Stimulated activated effector memory CD8-positive, alpha-beta T cell treated with anti-CD3 and anti-CD28 coated beads, Interleukin-12 subunit alpha, Interleukin-12 subunit beta, amount 100 ng/mL, for 72 hours (primary cell): ENCODE measurements at regions not wholly inside any gene's neighbourhood (a gene's known extent, or its start where the extent isn't known, plus 50 kb on each side); places are given as distances from the start of the nearest gene placed in this dataset.

Experiments
- ATAC-seq: fragments of 150-1000 bp; cut with Tn5 transposase; 2 replicates; pipeline ENCODE4 v1.10.0; 2021
- DNase-seq, 2 donors: peaks; one replicate each; pipeline ENCODE4 v3.0.0; 2021 to 2022; ENCODE audit warnings: low spot score in 2 of 2
- H3K27ac Mint-ChIP-seq: one replicate; pipeline ENCODE4 v1.8.0; 2022; ENCODE audit warnings: mild to moderate bottlenecking, mixed read lengths
- H3K36me3 Mint-ChIP-seq: one replicate; pipeline ENCODE4 v1.8.0; 2022; ENCODE audit warnings: mild to moderate bottlenecking, mixed read lengths
- H3K4me1 Mint-ChIP-seq: one replicate; pipeline ENCODE4 v1.8.0; 2022; ENCODE audit warnings: mixed read lengths
- H3K4me3 Mint-ChIP-seq: one replicate; pipeline ENCODE4 v1.8.0; 2022; ENCODE audit warnings: mild to moderate bottlenecking, mixed read lengths
- H3K9me3 Mint-ChIP-seq: one replicate; pipeline ENCODE4 v1.8.0; 2022; ENCODE audit warnings: mixed read lengths

DNA sequence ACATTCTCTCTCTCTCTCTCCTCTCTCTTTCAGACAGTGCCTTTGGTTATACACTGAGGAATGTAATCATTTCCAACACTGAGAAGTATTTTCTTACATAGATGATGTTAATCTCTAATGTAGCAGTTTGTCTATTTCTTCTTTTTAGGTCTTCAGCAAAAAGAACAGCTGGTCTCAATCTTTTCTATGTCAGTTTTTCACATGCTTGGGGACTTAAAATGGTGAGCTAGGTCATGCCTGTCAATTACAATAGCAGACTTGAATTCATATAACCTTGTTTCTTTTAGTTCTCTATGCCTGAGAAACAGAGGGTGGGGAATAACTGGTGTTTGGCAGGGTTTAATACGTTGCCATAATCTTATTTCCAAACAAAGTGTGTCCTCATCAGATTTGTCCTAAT, 786.2 kb downstream of the SQOR start:
- H3K9me3 Mint-ChIP-seq: peaks cover 20% of the 10 kb centered on the region
- no peak overlapping the region for H3K4me3 Mint-ChIP-seq
- H3K4me1 Mint-ChIP-seq: no peaks in the 10 kb centered on the region
- ATAC-seq (no peak), DNase-seq (no peak)
- H3K36me3 Mint-ChIP-seq: no peaks in the 10 kb centered on the region
- no peak overlapping the region for H3K27ac Mint-ChIP-seq

DNA sequence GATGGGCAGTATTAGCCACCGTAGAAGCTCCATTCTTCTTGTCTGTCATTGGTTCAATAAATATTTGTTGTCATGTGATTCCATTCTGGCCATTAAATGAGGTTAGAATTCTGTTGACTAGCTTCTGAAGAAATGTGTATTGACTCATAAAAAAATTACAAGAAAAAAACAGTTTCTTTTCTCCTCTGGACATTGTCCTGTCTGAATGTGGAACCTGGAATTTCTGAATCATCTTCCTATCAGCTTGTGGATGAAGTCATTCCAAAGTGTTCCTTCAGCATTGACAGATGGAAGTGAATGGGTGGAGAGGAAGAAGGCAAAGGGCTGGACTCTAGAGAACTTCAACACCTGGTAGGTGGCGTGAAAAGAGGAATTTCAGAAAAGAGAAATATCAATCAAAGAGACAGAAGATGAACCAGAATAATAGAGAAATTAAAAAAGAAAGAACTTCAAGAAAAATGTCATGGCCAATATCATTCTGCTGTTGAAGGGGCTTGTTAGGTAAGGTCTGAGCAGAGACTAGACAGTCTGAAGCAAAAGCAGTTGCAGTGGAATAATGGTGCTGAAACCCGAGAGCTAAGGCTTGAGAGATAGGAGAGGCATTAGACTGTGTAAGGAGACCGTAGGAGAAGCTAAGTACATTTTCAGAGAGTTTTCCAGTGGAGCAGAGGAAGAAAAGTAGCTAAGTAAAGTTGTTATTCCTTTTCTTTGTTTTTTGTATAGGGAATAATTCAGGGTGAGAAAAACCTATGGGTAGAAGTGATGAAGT, 806.6 kb downstream of the SQOR start:
- H3K27ac Mint-ChIP-seq: no peak overlapping the region
- DNase-seq (no peak), ATAC-seq (no peak)

DNA sequence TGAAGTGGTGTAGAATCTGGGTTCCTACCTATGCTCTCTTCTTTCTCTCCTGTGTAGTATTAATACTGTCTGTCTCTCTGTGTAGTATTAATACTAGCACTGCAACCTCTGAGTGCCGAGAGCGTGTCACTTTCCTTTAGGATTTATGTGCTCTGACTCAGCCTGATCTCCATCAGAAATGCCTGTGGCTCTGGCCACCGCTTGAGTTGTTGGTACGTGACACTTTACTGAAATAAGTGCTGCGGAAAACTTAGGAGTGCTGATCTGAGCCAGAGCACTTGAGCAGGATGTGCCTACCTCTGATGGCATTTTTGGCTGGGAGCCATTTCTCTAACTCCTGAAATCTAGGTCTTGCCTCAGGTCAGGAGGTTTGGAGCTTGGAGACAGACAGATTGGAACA, 807.4 kb downstream of the SQOR start:
- DNase-seq: no peak
- no peak overlapping the region for H3K4me3 Mint-ChIP-seq

More for the DNA sequence above, 806.6 kb downstream of the SQOR start:
- no peaks in the 10 kb centered on the region for H3K36me3 Mint-ChIP-seq
- no peak overlapping the region for H3K4me3 Mint-ChIP-seq
- H3K9me3 Mint-ChIP-seq: peaks cover 10% of the 10 kb centered on the region
- no peaks in the 10 kb centered on the region for H3K4me1 Mint-ChIP-seq

DNA sequence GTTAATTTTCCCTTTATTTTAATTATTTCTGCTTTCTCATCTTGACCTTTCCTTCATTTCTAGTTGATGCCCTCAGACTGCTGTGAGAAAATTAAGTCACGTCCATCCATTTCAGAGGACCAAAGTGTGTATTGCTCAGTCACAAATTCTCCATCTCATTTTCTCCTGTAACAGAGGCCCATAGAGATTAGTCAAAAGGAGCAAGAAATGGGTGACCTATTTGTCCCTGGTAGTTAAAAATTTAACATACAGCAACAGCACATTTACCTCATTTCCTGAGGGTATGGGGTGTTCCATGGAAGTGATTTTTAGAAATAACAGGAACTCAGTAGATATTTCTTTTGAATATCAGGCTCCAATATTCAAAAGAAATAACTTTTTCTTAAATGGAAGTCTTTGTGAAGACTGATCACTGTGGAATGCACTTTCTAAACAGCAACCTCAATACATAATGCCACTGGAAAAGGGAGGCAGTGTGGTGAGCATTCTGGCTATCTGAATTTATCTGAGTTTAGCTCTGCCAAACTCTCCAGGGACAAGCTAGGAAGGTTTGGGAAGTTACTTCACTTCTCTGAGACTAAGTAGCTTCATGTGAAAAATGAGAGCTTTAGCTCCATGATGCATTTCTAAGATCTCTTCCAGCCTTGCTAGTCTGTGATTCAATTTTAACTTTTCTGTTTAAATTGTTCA, 808.2 kb downstream of the SQOR start:
- H3K4me3 Mint-ChIP-seq: no peak overlapping the region
- no peaks in the 10 kb centered on the region for H3K36me3 Mint-ChIP-seq
- H3K9me3 Mint-ChIP-seq: peaks cover 7% of the 10 kb centered on the region
- no peaks in the 10 kb centered on the region for H3K4me1 Mint-ChIP-seq
- H3K27ac Mint-ChIP-seq: no peak overlapping the region
- DNase-seq (no peak), ATAC-seq (no peak)

More for the DNA sequence above, 807.4 kb downstream of the SQOR start:
- no peak overlapping the region for H3K27ac Mint-ChIP-seq
- peaks cover 7% of the 10 kb centered on the region for H3K9me3 Mint-ChIP-seq
- no peaks in the 10 kb centered on the region for H3K4me1 Mint-ChIP-seq
- no peak for ATAC-seq
- H3K36me3 Mint-ChIP-seq: no peaks in the 10 kb centered on the region

DNA sequence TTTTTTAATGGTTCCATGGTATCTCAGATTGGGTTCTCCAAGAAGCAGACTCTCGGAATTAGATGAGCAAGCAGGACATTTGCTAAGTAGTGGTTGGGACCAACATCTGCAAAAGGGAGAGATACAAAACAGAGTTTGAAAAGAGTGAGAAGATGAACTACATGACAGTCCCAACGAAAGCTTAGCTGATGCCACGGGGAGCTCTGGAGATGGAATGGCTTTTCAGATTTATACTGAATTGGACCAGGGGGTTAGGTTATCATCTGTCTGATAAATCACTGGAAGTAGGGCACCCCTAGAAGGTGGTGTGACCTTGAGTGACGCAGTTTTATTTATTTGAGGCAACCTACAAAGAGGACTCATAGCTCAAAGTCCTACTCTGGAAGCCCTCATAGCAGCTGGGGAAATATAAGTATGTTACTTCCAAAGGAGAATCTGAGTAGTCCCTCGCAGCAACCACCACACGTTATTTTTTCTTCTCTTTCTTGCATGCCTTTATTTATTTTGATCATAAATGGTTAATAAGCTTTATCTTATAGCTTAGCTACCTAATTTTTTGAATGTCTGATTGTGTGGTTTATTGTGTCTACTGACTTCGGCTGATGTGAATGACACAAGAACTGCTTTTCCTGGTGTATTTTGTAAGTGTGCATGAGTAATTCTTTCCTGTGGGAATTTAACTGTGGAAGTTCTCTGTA, 815.4 kb downstream of the SQOR start:
- no peaks in the 10 kb centered on the region for H3K36me3 Mint-ChIP-seq
- H3K9me3 Mint-ChIP-seq: peaks cover 20% of the 10 kb centered on the region
- no peaks in the 10 kb centered on the region for H3K4me1 Mint-ChIP-seq
- DNase-seq: no peak
- ATAC-seq: no peak
- H3K27ac Mint-ChIP-seq: no peak overlapping the region
- no peak overlapping the region for H3K4me3 Mint-ChIP-seq

DNA sequence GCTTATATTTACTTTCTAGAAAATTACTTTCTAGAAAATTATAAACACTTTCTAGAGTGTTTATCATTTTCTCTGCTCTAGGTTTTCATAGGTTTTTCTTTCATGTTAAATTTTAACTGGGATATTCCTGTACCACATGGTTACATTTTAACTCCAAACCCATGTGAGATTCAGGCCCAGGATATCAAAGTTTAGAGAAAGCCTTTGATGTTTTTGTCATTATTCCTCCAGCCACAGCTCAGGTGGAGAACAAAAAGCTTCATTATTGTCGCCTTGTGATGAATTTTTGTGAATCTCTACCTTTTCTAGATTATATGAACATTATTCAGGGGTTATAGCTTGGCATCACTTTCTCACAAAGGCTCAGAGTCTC, 816.0 kb downstream of the SQOR start:
- no peak overlapping the region for H3K4me3 Mint-ChIP-seq
- H3K27ac Mint-ChIP-seq: no peak overlapping the region
- DNase-seq (no peak), ATAC-seq (no peak)
- H3K9me3 Mint-ChIP-seq: peaks cover 19% of the 10 kb centered on the region
- no peaks in the 10 kb centered on the region for H3K36me3 Mint-ChIP-seq
- H3K4me1 Mint-ChIP-seq: no peaks in the 10 kb centered on the region

DNA sequence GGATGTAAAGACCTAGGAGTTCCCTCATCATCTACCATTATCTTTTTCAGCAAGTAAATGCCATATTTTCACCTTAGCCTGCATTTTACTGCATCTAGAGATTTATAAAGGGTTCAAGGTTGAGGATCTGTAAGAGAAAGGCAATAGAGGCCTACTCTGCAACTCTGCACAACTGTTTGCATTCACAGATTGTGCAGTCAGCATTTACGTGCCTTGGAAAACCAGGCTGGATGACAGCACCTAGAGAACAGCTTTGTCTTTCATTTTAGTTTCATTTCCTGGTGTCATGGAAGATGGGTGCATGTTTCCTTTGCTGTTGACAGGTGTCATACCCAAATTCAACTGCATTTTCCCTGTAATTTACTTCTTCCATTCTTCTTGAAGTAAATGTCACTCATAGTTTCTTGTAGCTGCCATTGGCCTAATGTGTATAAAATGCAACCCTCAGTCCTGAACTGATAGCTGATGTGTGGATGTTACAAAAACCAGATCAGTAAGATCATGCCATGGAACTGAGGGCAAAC, 817.5 kb downstream of the SQOR start:
- DNase-seq: no peak
- Mint-ChIP-seq H3K36me3 (no peaks in the 10 kb centered on the region), H3K27ac (no peak overlapping the region), H3K9me3 (peaks cover 19% of the 10 kb centered on the region), H3K4me3 (no peak overlapping the region), H3K4me1 (no peaks in the 10 kb centered on the region)
- no peak for ATAC-seq

DNA sequence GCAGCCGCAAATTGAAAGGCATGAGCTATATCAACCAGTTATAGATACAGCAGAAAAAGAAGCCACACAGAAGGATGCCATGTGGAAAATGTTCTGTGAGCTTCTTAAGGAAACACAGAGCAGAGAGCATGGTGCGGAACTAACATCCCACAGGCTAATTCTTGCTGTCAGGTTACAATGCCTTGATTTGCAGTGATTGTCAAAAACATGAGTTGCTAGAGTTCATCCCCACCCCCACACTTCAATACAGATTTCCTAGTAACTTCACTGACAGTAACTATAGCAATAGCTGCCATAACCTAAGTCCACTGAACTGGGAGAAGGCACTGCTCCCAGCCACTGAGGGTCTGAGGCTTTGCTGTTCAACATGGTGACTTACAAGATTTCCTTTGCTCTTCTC, 821.6 kb downstream of the SQOR start:
- peaks cover 6% of the 10 kb centered on the region for H3K9me3 Mint-ChIP-seq
- no peaks in the 10 kb centered on the region for H3K36me3 Mint-ChIP-seq
- H3K4me1 Mint-ChIP-seq: no peaks in the 10 kb centered on the region
- no peak overlapping the region for H3K4me3 Mint-ChIP-seq
- ATAC-seq (no peak), DNase-seq (no peak)
- H3K27ac Mint-ChIP-seq: no peak overlapping the region

DNA sequence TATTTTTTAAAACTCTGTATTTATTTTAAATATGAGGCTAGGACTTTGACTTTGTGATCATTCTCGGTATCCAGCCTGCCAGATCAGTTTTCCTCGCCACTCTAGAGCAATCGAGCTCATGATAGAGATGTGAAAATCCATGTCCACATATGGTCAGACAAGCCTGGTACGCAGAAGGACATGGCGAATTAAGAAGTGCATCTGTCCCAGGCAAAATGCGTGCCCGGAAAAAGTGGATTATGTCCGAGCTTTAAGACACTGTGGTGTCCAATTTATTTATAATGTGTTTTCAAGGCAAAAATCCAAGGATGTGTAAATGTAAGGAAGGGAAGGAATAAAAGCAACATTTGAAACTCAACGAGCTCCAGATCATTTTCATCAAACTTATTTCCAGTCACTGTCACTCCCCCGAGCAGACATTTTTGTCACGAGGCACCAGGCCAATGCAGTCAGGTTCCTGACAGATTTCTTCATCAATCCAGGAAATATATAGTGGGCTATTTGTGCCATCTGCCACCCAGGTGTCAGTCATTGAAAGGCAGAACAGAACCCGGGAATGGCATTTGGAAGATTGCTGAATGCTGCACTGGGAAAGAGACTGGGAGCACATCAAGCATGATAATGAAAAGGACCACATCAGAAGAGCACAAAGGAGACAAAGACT, 825.7 kb downstream of the SQOR start:
- H3K9me3 Mint-ChIP-seq: peaks cover 7% of the 10 kb centered on the region
- no peak overlapping the region for H3K27ac Mint-ChIP-seq
- no peak overlapping the region for H3K4me3 Mint-ChIP-seq
- no peaks in the 10 kb centered on the region for H3K4me1 Mint-ChIP-seq
- DNase-seq (no peak), ATAC-seq (no peak)
- H3K36me3 Mint-ChIP-seq: no peaks in the 10 kb centered on the region

DNA sequence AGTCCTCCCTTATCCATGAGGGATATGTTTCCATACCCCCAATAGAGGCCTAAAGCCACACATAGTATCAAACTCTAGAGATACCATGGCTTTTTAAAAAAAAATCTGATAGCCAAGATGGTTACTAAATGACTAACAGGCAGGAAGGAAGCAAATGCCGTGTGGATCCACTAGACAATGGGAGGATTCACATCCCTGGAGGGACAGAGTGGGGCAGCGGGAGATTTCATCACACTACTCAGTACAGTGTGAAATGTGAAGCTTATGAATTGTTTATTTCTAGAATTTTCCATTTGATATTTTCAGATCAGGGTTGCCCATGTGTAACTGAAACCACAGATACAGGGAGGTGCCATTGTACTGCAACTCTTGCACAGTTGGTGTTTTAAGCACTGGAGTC, 826.6 kb downstream of the SQOR start:
- DNase-seq (no peak), ATAC-seq (no peak)
- Mint-ChIP-seq H3K4me3 (no peak overlapping the region), H3K27ac (no peak overlapping the region), H3K36me3 (no peaks in the 10 kb centered on the region), H3K9me3 (peaks cover 7% of the 10 kb centered on the region), H3K4me1 (no peaks in the 10 kb centered on the region)

DNA sequence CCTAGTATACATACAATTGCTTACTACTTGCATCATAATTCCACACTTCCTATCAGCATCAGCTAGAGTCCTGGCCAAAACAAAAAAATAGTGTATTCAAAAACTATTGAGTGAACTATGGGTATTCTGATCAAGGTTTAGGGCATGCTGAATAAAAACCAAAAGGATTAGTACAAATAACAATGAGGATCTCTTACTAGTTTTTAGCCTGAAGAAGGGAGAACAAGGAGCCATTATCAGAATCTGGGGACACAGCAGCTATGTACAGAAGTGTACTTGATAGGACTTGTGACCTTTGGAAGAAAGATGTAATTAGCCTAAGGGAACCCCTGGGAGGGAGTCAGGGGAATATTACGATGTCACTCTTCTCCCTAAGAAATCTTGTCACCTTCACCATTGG, 832.2 kb downstream of the SQOR start:
- no peaks in the 10 kb centered on the region for H3K36me3 Mint-ChIP-seq
- no peaks in the 10 kb centered on the region for H3K4me1 Mint-ChIP-seq
- DNase-seq (no peak), ATAC-seq (no peak)
- no peak overlapping the region for H3K4me3 Mint-ChIP-seq
- H3K9me3 Mint-ChIP-seq: peaks cover 7% of the 10 kb centered on the region
- H3K27ac Mint-ChIP-seq: no peak overlapping the region

DNA sequence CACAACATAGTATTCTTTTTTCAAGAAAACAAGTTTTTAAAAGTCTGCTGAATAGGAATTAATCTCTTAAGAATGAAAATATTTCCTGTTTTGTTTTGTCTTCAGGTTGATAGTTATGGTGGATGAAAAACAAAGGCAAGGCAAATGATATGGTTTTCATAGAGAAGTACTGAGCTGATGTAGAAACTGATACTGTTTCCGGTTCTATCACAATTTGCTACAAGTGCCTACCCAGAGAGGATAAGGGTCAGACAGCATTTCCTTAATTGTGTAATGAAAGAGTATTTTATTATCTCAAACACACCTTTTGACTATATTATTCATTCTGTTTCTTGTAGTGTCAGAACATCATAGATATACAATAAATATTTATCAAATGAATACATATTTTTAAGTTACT, 836.3 kb downstream of the SQOR start:
- ATAC-seq (no peak), DNase-seq (no peak)
- Mint-ChIP-seq H3K36me3 (no peaks in the 10 kb centered on the region), H3K9me3 (no peaks in the 10 kb centered on the region), H3K4me1 (no peaks in the 10 kb centered on the region), H3K27ac (no peak overlapping the region), H3K4me3 (no peak overlapping the region)

DNA sequence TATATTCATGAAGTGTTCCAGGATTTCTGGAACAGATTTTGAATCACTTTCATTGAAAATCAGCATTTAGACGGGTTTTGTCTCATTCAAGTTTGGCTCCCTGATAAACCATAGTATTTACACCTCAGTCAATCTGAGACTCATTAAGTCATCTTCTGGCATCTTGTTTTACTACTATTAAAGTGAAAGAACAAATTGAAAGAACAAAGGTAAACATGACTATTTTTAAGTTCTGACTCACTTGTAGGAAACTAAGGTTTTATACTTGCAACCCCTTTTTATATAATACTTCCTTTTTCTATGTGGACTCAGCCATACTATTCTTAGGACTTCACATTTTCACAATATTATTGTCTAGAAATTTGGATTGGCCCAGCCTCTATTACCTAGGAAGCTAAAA, 854.4 kb downstream of the SQOR start:
- DNase-seq: no peak
- H3K4me3 Mint-ChIP-seq: no peak overlapping the region
- no peak overlapping the region for H3K27ac Mint-ChIP-seq
- H3K4me1 Mint-ChIP-seq: no peaks in the 10 kb centered on the region
- H3K36me3 Mint-ChIP-seq: no peaks in the 10 kb centered on the region
- ATAC-seq: no peak
- peaks cover 14% of the 10 kb centered on the region for H3K9me3 Mint-ChIP-seq

DNA sequence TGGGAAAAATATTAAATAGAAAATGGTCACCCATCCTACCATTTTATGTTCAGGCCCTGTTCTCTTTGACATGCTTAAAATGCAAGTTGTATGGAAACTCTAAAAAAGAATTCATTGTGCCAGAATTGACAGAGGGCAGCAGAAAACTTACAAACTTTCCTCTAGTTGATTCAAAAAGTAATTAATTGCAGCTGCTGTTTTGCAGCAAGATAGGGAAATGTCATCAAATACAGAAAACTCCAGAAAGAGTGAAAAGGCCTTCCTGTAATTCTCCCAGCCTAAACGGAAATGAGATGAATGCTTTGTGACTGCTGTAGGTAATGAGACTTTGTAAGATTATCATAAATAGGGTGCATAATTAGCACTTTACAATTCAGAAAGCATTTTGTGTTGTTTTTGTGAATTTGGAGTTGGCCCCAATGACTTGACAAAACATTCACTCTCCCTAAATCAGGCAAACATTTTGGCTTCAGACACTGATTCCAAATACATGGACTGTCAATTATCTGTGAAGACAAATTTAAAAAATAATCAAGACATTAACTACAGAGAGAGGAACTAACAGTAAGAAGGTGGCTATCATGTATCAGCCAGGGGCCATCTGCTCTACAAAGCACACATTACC, 861.8 kb downstream of the SQOR start:
- DNase-seq (no peak), ATAC-seq (no peak)
- no peaks in the 10 kb centered on the region for H3K4me1 Mint-ChIP-seq
- no peak overlapping the region for H3K27ac Mint-ChIP-seq
- H3K9me3 Mint-ChIP-seq: peaks cover 11% of the 10 kb centered on the region
- no peak overlapping the region for H3K4me3 Mint-ChIP-seq
- no peaks in the 10 kb centered on the region for H3K36me3 Mint-ChIP-seq

DNA sequence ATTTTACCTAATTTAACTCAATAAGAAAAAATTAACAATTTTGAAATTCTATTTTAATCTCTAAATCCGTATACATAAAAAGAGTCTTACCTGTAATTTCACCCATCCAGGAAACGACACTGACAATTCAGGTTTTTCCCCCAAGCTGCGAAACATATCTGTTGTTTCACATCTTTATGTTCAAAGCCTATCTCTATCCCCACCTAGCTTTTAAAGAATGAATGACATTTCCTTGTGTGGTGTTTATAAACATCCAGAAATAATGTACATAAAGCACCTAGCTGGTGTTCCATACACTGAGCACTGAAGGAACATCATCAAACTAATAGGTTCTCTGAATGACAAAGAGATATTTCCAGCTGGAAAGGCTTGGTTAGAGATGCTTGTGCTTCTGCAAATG, 867.8 kb downstream of the SQOR start:
- no peaks in the 10 kb centered on the region for H3K4me1 Mint-ChIP-seq
- H3K4me3 Mint-ChIP-seq: no peak overlapping the region
- peaks cover 6% of the 10 kb centered on the region for H3K9me3 Mint-ChIP-seq
- no peaks in the 10 kb centered on the region for H3K36me3 Mint-ChIP-seq
- H3K27ac Mint-ChIP-seq: no peak overlapping the region
- ATAC-seq (no peak), DNase-seq (no peak)
